Spleen (tissue), 11 donors: ENCODE measurements at regions not wholly inside any gene's neighbourhood (a gene's known extent, or its start where the extent isn't known, plus 50 kb on each side); places are given as distances from the start of the nearest gene placed in this dataset.

Source experiments
- DNase-seq: peaks from one replicate; pipeline ENCODE4 v3.0.0-alpha.2; 2020
- H3K27ac ChIP-seq, 8 donors: fragments of 200-600 bp; sonication (generic) in 7 of 8; 1 replicate in 4 of 8; 2 replicates in 4 of 8; pipeline versions ENCODE4 v1.5.0 to v1.8.0; 2016 to 2021; ENCODE audit warnings: inconsistent platforms in 4 of 8, mild to moderate bottlenecking in 4 of 8, moderate library complexity in 1 of 8
- H3K27me3 ChIP-seq, 7 donors: fragments of 200-600 bp; sonication (generic) in 6 of 7; replicated peaks in 1 of 7; 1 replicate in 4 of 7; 2 replicates in 3 of 7; pipeline versions ENCODE4 v1.5.0 to v1.8.0; 2016 to 2021; ENCODE audit warnings: inconsistent platforms in 3 of 7, mild to moderate bottlenecking in 1 of 7
- H3K36me3 ChIP-seq, 6 donors: fragments of 200-600 bp; sonication (generic) in 5 of 6; 1 replicate in 4 of 6; 2 replicates in 2 of 6; pipeline versions ENCODE4 v1.5.0 to v1.8.0; 2016 to 2021; ENCODE audit warnings: inconsistent platforms in 2 of 6
- H3K4me1 ChIP-seq, 6 donors: fragments of 200-600 bp; sonication (generic) in 5 of 6; 1 replicate in 3 of 6; 2 replicates in 3 of 6; pipeline versions ENCODE4 v1.5.0 to v1.8.0; 2016 to 2021; ENCODE audit warnings: inconsistent platforms in 3 of 6
- H3K4me3 ChIP-seq, 8 donors: fragments of 200-600 bp; sonication (generic) in 7 of 8; 1 replicate in 4 of 8; 2 replicates in 4 of 8; pipeline versions ENCODE4 v1.5.0 to v1.8.0; 2016 to 2021; ENCODE audit warnings: inconsistent platforms in 4 of 8, mild to moderate bottlenecking in 4 of 8, moderate library complexity in 2 of 8
- H3K9me3 ChIP-seq, 8 donors: fragments of 200-600 bp; sonication (generic) in 7 of 8; 1 replicate in 4 of 8; 2 replicates in 4 of 8; pipeline versions ENCODE4 v1.5.0 to v1.8.0; 2016 to 2021; ENCODE audit warnings: inconsistent platforms in 4 of 8
- POLR2A ChIP-seq, 3 donors: fragments of 450-650 bp; IDR thresholded peaks; one replicate each; pipeline ENCODE4 v1.5.1; 2017; ENCODE audit warnings: antibody characterized with exemption in 3 of 3, mild to moderate bottlenecking in 1 of 3
- POLR2AphosphoS5 ChIP-seq, 3 donors: sonication (generic); formaldehyde crosslinking; IDR thresholded peaks; one replicate each; pipeline ENCODE4 v1.5.1; 2017; ENCODE audit warnings: antibody characterized with exemption in 3 of 3
- WGBS, 5 donors: extraction: QIAGEN DNeasy Blood & Tissue Kit in 3 of 5; methylation state at CpG; one replicate each; pipeline versions ENCODE4 v1.1.5 to v1.1.7; 2013 to 2018; 5-methylcytosine and 5-hydroxymethylcytosine counted together
- intact Hi-C: fragments of 100-400 bp; cut with DNase I; formaldehyde crosslinking; loops from one replicate; pipeline ENCODE4 v1.15.0; 2023; ENCODE audit warnings: low total_unique reads
- TF ChIP-seq, protein P1 (sequence below), 11 experiments: fragments of 200-600 bp in 7 of 11; fragments of 450-650 bp in 4 of 11; sonication (generic) in 4 of 11; IDR thresholded peaks in 8 of 11; conservative IDR thresholded peaks in 3 of 11; 1 replicate in 7 of 11; 2 replicates in 4 of 11; pipeline versions ENCODE4 v1.4.0 to v1.8.0; 2016 to 2021; ENCODE audit warnings: antibody characterized with exemption in 11 of 11, inconsistent platforms in 4 of 11, mild to moderate bottlenecking in 1 of 11
- donor health status: healthy with polysubstance abuse.
- donor health status: DM: no; HTN: no; CAD: no; lungs with moderate emphysema.
- donor health status: DM: no; HTN: no; CAD: no.
- donor health status: Bipolar disorder and iron deficiency.
- donor health status: healthy.
- donor health status: DM: no; HTN: no; CAD: no.
- donor health status: DM: yes; HTN: yes; CAD: no.

DNA sequence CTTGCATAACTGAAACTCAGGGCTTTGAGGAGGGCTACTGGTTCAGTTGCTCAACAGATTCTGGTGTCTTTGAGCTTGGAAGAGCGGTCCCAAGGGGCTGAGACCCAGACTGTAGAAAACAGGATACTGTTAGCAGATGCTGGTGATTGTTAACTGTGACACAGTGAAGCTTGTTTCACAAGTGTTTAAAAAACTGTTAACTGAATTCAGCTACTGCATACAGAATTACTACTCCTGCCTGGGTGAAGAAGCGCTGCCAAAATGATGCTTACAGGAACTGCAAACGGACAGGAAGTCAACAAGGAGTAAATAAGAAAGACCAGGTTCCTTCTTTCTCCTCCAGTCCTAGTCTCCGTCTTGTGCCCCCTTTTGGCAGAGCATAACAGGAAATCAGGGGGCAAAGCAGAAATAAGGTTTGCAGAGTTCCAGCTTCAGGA lies 195.3 kb upstream of the USP25 start:
- no peak for DNase-seq
- H3K9me3 ChIP-seq, result no peaks in the 10 kb centered on the region
- intact Hi-C loops, result no loop called here
- H3K27me3 ChIP-seq, result no peaks in the 10 kb centered on the region
- no peaks in the 10 kb centered on the region for H3K36me3 ChIP-seq
- H3K4me1 ChIP-seq, result peaks cover 0 to 9% (median 0%) of the 10 kb centered on the region in 6 donors
- TF ChIP-seq POLR2A (IDR thresholded peaks at IDR 0.05) (no peak), POLR2AphosphoS5 (IDR thresholded peaks at IDR 0.05) (no peak)
- TF ChIP-seq, protein P1, sequence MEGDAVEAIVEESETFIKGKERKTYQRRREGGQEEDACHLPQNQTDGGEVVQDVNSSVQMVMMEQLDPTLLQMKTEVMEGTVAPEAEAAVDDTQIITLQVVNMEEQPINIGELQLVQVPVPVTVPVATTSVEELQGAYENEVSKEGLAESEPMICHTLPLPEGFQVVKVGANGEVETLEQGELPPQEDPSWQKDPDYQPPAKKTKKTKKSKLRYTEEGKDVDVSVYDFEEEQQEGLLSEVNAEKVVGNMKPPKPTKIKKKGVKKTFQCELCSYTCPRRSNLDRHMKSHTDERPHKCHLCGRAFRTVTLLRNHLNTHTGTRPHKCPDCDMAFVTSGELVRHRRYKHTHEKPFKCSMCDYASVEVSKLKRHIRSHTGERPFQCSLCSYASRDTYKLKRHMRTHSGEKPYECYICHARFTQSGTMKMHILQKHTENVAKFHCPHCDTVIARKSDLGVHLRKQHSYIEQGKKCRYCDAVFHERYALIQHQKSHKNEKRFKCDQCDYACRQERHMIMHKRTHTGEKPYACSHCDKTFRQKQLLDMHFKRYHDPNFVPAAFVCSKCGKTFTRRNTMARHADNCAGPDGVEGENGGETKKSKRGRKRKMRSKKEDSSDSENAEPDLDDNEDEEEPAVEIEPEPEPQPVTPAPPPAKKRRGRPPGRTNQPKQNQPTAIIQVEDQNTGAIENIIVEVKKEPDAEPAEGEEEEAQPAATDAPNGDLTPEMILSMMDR (IDR thresholded peaks at IDR 0.05 in 8 of 11, conservative IDR thresholded peaks at IDR 0.05 in 3 of 11), result no peak
- no peak overlapping the region for H3K27ac ChIP-seq
- no peak overlapping the region for H3K4me3 ChIP-seq
- 23 to 37% (median 31%) methylated on average over 4 of the region's 4 CpGs for WGBS, 5 donors

DNA sequence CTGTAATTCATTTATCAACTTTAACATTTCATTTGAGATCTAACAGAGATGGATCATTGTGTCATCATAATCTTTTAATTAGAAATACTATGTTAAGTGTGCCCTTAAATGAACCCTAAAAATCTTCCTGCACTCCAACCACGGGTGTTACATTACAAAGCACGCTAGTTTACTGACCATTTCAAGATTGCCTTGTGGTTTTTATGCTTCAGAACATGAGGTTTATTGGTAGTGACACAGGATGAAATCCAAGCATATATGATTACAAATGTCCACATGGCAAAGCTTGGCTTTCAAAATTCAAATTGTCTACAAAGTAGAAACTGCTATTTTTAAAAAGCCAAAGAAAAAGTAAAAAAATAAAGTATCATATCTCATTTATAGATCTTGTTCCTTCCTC lies 190.4 kb upstream of the USP25 start:
- 24 to 40% (median 37%) methylated on average over 2 of the region's 2 CpGs for WGBS, 5 donors
- Histone ChIP-seq H3K4me1 (peaks cover 0 to 8% (median 0%) of the 10 kb centered on the region in 6 donors), H3K4me3 (no peak overlapping the region), H3K27me3 (no peaks in the 10 kb centered on the region), H3K36me3 (no peaks in the 10 kb centered on the region), H3K9me3 (no peaks in the 10 kb centered on the region), H3K27ac (no peak overlapping the region)
- intact Hi-C loops, result no loop called here
- no peak for TF ChIP-seq POLR2AphosphoS5 (IDR thresholded peaks at IDR 0.05)
- no peak for TF ChIP-seq POLR2A (IDR thresholded peaks at IDR 0.05)
- TF ChIP-seq, protein P1 (IDR thresholded peaks at IDR 0.05 in 8 of 11, conservative IDR thresholded peaks at IDR 0.05 in 3 of 11), result no peak
- DNase-seq, result no peak

DNA sequence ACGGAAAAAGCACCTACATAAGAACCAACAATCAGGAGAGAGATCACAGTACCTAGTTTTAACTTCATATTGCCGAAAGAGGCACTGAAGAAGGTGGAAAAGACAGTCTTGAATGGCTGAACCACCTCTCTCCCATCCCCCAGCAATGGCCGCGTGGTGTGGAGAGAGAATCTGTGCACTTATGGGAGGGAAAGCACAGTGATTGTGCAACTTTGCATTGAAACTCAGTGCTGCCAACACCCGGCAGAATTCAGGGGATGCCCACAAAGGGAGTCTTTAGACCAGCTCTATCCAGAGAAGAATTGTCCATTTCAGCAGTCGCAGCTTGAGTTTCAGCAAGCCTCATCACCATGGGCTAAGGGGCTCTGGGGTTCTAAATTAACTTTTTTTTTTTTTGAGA lies 186.3 kb upstream of the USP25 start:
- H3K36me3 ChIP-seq, result no peaks in the 10 kb centered on the region
- DNase-seq, result no peak
- H3K27ac ChIP-seq, result no peak overlapping the region
- H3K4me3 ChIP-seq, result no peak overlapping the region
- intact Hi-C loops, result no loop called here
- 61 to 84% (median 71%) methylated on average over 6 of the region's 6 CpGs for WGBS, 5 donors
- TF ChIP-seq POLR2AphosphoS5 (IDR thresholded peaks at IDR 0.05) (no peak), POLR2A (IDR thresholded peaks at IDR 0.05) (no peak)
- TF ChIP-seq, protein P1 (IDR thresholded peaks at IDR 0.05 in 8 of 11, conservative IDR thresholded peaks at IDR 0.05 in 3 of 11), result no peak
- H3K9me3 ChIP-seq, result no peaks in the 10 kb centered on the region
- no peaks in the 10 kb centered on the region for H3K27me3 ChIP-seq
- H3K4me1 ChIP-seq, result no peaks in the 10 kb centered on the region

DNA sequence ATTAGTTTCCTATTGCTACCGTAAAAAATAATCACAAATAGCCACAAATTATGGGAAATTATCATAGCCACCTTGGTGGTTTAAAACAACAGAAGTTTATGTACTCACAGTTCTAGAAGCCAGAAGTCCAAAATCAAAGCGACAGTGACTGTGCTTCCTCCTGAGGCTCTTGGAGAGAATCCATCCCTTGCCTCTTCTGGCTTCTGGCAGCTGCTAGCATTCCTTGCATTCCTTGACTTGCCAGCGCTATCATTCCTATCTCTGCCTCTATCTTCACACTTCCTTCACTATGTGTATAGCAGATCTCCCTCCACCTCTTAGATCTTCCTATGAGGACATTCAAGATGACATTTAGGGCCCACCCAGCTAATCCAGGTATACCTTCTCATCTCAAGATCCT lies 180.1 kb upstream of the USP25 start:
- H3K4me3 ChIP-seq, result no peak overlapping the region
- no peak overlapping the region for H3K27ac ChIP-seq
- no peaks in the 10 kb centered on the region for H3K4me1 ChIP-seq
- DNase-seq, result no peak
- intact Hi-C loops, result no loop called here
- 57 to 87% (median 72%) methylated on average over 3 of the region's 3 CpGs for whole genome bisulfite sequencing, 5 donors
- H3K36me3 ChIP-seq, result no peaks in the 10 kb centered on the region
- TF ChIP-seq POLR2A (IDR thresholded peaks at IDR 0.05) (no peak), POLR2AphosphoS5 (IDR thresholded peaks at IDR 0.05) (no peak)
- TF ChIP-seq, protein P1 (IDR thresholded peaks at IDR 0.05 in 8 of 11, conservative IDR thresholded peaks at IDR 0.05 in 3 of 11), result no peak
- no peaks in the 10 kb centered on the region for H3K27me3 ChIP-seq
- no peaks in the 10 kb centered on the region for H3K9me3 ChIP-seq
